Skin epidermis (tissue), 12 donors: ENCODE measurements at regions not wholly inside any gene's neighbourhood (a gene's known extent, or its start where the extent isn't known, plus 50 kb on each side); places are given as distances from the start of the nearest gene placed in this dataset.

Experiments used
- H3K27ac ChIP-seq, 21 experiments: fragments of 200-600 bp; sonication (generic) in 11 of 21; one replicate each; pipeline ENCODE4 v1.5.0; 2020; ENCODE audit warnings: mild to moderate bottlenecking in 3 of 21, inconsistent platforms in 2 of 21, moderate library complexity in 2 of 21
- H3K4me3 ChIP-seq, 7 experiments: fragments of 200-600 bp; sonication (generic) in 2 of 7; one replicate each; pipeline ENCODE4 v1.5.0; 2020; ENCODE audit warnings: inconsistent platforms in 2 of 7, mild to moderate bottlenecking in 2 of 7, moderate library complexity in 1 of 7

- H3K4me3 ChIP-seq = no peak overlapping the region
- H3K27ac ChIP-seq = no peak overlapping the region
These were observed 433.7 kb downstream of the ZNF521 start for GRCh38 chr18:24918257-24918656.

- H3K4me3 ChIP-seq = no peak overlapping the region
These were observed 432.7 kb downstream of the ZNF521 start for GRCh38 chr18:24919181-24919797.

GRCh38 chr18:24922491-24922890 lies 429.5 kb downstream of the ZNF521 start:
- no peak overlapping the region for H3K4me3 ChIP-seq
- no peak overlapping the region for H3K27ac ChIP-seq

More at GRCh38 chr18:24919181-24919797, 432.7 kb downstream of the ZNF521 start:
- no peak overlapping the region for H3K27ac ChIP-seq

- H3K4me3 ChIP-seq = no peak overlapping the region
- no peak overlapping the region for H3K27ac ChIP-seq
These were observed 428.8 kb downstream of the ZNF521 start for GRCh38 chr18:24923138-24923537.

GRCh38 chr18:24924066-24924716 lies 427.8 kb downstream of the ZNF521 start:
- Histone ChIP-seq H3K4me3 (no peak overlapping the region), H3K27ac (no peak overlapping the region)

- no peak overlapping the region for H3K4me3 ChIP-seq
- no peak overlapping the region for H3K27ac ChIP-seq
These were observed 425.3 kb downstream of the ZNF521 start for GRCh38 chr18:24926649-24927048.

GRCh38 chr18:24928301-24928878 lies 423.6 kb downstream of the ZNF521 start:
- H3K4me3 ChIP-seq = no peak overlapping the region
- no peak overlapping the region for H3K27ac ChIP-seq

GRCh38 chr18:24930478-24930877 lies 421.5 kb downstream of the ZNF521 start:
- Histone ChIP-seq H3K27ac (no peak overlapping the region), H3K4me3 (no peak overlapping the region)

- no peak overlapping the region for H3K27ac ChIP-seq
These were observed 421.0 kb downstream of the ZNF521 start for GRCh38 chr18:24930971-24931370.

GRCh38 chr18:24933345-24933744 lies 418.6 kb downstream of the ZNF521 start:
- no peak overlapping the region for H3K27ac ChIP-seq

More at GRCh38 chr18:24930971-24931370, 421.0 kb downstream of the ZNF521 start:
- no peak overlapping the region for H3K4me3 ChIP-seq

GRCh38 chr18:24934258-24934932 lies 417.6 kb downstream of the ZNF521 start:
- Histone ChIP-seq H3K4me3 (no peak overlapping the region), H3K27ac (no peak overlapping the region)

More at GRCh38 chr18:24933345-24933744, 418.6 kb downstream of the ZNF521 start:
- H3K4me3 ChIP-seq = no peak overlapping the region

- H3K4me3 ChIP-seq = no peak overlapping the region
- no peak overlapping the region for H3K27ac ChIP-seq
These were observed 417.0 kb downstream of the ZNF521 start for GRCh38 chr18:24935008-24935407.

GRCh38 chr18:24935896-24936295 lies 416.1 kb downstream of the ZNF521 start:
- H3K4me3 ChIP-seq = no peak overlapping the region

GRCh38 chr18:24936691-24937090 lies 415.3 kb downstream of the ZNF521 start:
- H3K27ac ChIP-seq = no peak overlapping the region

More at GRCh38 chr18:24935896-24936295, 416.1 kb downstream of the ZNF521 start:
- H3K27ac ChIP-seq = no peak overlapping the region

GRCh38 chr18:24937639-24938275 lies 414.2 kb downstream of the ZNF521 start:
- H3K27ac ChIP-seq = no peak overlapping the region

More at GRCh38 chr18:24936691-24937090, 415.3 kb downstream of the ZNF521 start:
- no peak overlapping the region for H3K4me3 ChIP-seq

GRCh38 chr18:24940416-24940815 lies 411.6 kb downstream of the ZNF521 start:
- Histone ChIP-seq H3K27ac (no peak overlapping the region), H3K4me3 (no peak overlapping the region)

More at GRCh38 chr18:24937639-24938275, 414.2 kb downstream of the ZNF521 start:
- H3K4me3 ChIP-seq = no peak overlapping the region

- Histone ChIP-seq H3K4me3 (no peak overlapping the region), H3K27ac (no peak overlapping the region)
These were observed 410.6 kb downstream of the ZNF521 start for GRCh38 chr18:24941174-24941951.

GRCh38 chr18:24942144-24942543 lies 409.8 kb downstream of the ZNF521 start:
- Histone ChIP-seq H3K4me3 (no peak overlapping the region), H3K27ac (no peak overlapping the region)
